Psoas muscle (tissue), 7 donors: ENCODE measurements at regions not wholly inside any gene's neighbourhood (a gene's known extent, or its start where the extent isn't known, plus 50 kb on each side); places are given as distances from the start of the nearest gene placed in this dataset.

ENCODE experiments used
- ATAC-seq, 4 donors: fragments of 200-7000 bp; cut with Tn5 transposase; one replicate each; pipeline ENCODE4 v1.9.1; 2020; ENCODE audit warnings: moderate library complexity in 3 of 4, mild to moderate bottlenecking in 2 of 4
- DNase-seq, 2 donors: peaks; one replicate each; pipeline ENCODE4 v3.0.0-alpha.2; 2020
- H3K27ac ChIP-seq: fragments of 200-600 bp; one replicate; pipeline ENCODE4 v1.8.0; 2022
- H3K27me3 ChIP-seq, 3 donors: fragments of 200-600 bp in 1 of 3; one replicate each; pipeline versions ENCODE4 v1.6.1 to v1.8.0; 2013 to 2022; ENCODE audit warnings: low read length in 2 of 3, mild to moderate bottlenecking in 2 of 3, moderate library complexity in 1 of 3; ENCODE audit not compliant: insufficient read depth in 3 of 3
- H3K36me3 ChIP-seq, 2 donors: fragments of 200-600 bp in 1 of 2; one replicate each; pipeline versions ENCODE4 v1.6.1 to v1.8.0; 2013 to 2022; ENCODE audit warnings: low read depth in 1 of 2, mild to moderate bottlenecking in 1 of 2, moderate library complexity in 1 of 2; ENCODE audit not compliant: insufficient read depth in 1 of 2
- H3K4me1 ChIP-seq: fragments of 200-600 bp; one replicate; pipeline ENCODE4 v1.8.0; 2022
- H3K4me3 ChIP-seq: fragments of 200-600 bp; one replicate; pipeline ENCODE4 v1.8.0; 2022; ENCODE audit warnings: mild to moderate bottlenecking
- H3K9me3 ChIP-seq: fragments of 200-600 bp; one replicate; pipeline ENCODE4 v1.8.0; 2022
- CTCF ChIP-seq: fragments of 200-600 bp; IDR thresholded peaks from one replicate; pipeline ENCODE4 v1.8.0; 2022; ENCODE audit warnings: antibody characterized with exemption
- WGBS, 3 donors: extraction: QIAGEN DNeasy Blood & Tissue Kit; methylation state at CpG; one replicate each; pipeline versions ENCODE4 v1.1.6 to v1.1.7; 2013; 5-methylcytosine and 5-hydroxymethylcytosine counted together
- intact Hi-C, 2 donors: fragments of 100-400 bp; cut with DNase I; formaldehyde crosslinking; loops; one replicate each; pipeline versions ENCODE4 v1.11.0 to v1.14.2; 2022
- donor health status: healthy with polysubstance abuse.
- donor health status: DM: no; HTN: no; CAD: no; lungs with moderate emphysema.
- donor health status: Bipolar disorder and iron deficiency.
- donor health status: healthy.
- donor health status: DM: yes; HTN: yes; CAD: no.
- donor health status: DM: no; HTN: no; CAD: no.
- donor health status: DM: yes; HTN: yes; CAD: no.

GRCh38 chr10:47079204-47079580 lies 168.0 kb downstream of the PTPN20 start:
- intact Hi-C loops = no loop called here
- Histone ChIP-seq H3K27me3 (no peaks in the 10 kb centered on the region), H3K36me3 (no peaks in the 10 kb centered on the region), H3K9me3 (no peaks in the 10 kb centered on the region), H3K4me1 (no peaks in the 10 kb centered on the region), H3K4me3 (no peak overlapping the region), H3K27ac (no peak overlapping the region)
- no peak for DNase-seq
- 83 to 92% (median 90%) methylated on average over 3 of the region's 3 CpGs for WGBS, 3 donors
- no peak for TF ChIP-seq CTCF
- ATAC-seq = no peak

DNA sequence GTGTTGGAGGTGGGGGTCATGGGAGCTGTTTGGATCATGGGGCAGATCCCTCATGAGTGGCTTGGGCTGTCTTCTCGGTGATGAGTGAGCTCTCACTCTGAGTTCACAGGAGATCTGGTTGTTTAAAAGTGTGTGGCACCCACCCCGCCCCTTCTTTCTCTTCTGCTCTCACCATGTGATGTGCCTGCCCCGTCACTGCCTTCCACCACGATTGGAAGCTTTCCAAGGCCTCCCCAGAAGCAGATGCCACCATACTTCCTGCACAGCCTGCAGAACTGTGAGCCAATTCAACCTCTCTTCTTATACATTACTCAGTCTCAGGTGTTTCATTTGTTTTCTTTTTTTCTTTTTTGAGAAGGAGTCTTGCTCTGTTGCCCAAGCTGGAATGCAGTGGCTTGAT lies 170.0 kb downstream of the PTPN20 start:
- Histone ChIP-seq H3K27ac (no peak overlapping the region), H3K27me3 (no peaks in the 10 kb centered on the region), H3K4me1 (no peaks in the 10 kb centered on the region), H3K36me3 (no peaks in the 10 kb centered on the region), H3K4me3 (no peak overlapping the region), H3K9me3 (no peaks in the 10 kb centered on the region)
- DNase-seq = no peak
- 58 to 67% (median 61%) methylated on average over 4 of the region's 4 CpGs for WGBS, 3 donors
- no peak for ATAC-seq
- intact Hi-C loops = no loop called here
- TF ChIP-seq CTCF = no peak

GRCh38 chr10:47082055-47082784 lies 171.0 kb downstream of the PTPN20 start:
- H3K27me3 ChIP-seq = no peaks in the 10 kb centered on the region
- WGBS, 3 donors = 84 to 89% (median 85%) methylated on average over 12 of the region's 12 CpGs
- no peaks in the 10 kb centered on the region for H3K4me1 ChIP-seq
- ATAC-seq (no peak), DNase-seq (no peak)
- H3K9me3 ChIP-seq = no peaks in the 10 kb centered on the region
- no peaks in the 10 kb centered on the region for H3K36me3 ChIP-seq
- TF ChIP-seq CTCF = no peak
- no peak overlapping the region for H3K27ac ChIP-seq
- no peak overlapping the region for H3K4me3 ChIP-seq
- intact Hi-C loops = no loop called here

DNA sequence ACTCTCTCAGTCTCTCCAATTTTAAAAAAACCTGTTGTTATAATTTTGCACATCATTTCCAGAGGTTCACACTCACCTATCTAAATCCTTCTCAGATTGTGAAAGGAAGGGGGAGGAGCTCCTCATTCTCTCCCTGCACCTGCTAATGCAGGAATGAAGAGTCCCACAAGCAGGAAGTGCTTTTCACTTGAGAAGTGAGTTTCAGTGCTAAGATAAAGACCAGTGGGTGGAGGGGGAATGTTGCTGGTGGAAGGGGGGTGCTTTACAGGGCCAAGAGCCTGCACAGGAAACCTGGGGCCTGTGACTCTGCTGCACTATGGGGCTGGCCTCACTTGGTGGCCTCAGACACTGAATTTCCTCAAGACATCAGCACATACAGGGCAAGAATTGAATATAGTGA lies 176.4 kb downstream of the PTPN20 start:
- intact Hi-C loops = no loop called here
- DNase-seq (no peak), ATAC-seq (no peak)
- Histone ChIP-seq H3K4me3 (no peak overlapping the region), H3K27me3 (no peaks in the 10 kb centered on the region), H3K36me3 (no peaks in the 10 kb centered on the region), H3K4me1 (no peaks in the 10 kb centered on the region), H3K27ac (no peak overlapping the region), H3K9me3 (no peaks in the 10 kb centered on the region)
- TF ChIP-seq CTCF = no peak
